Mesothelial cell of epicardium (in vitro differentiated cells): ENCODE measurements at regions not wholly inside any gene's neighbourhood (a gene's known extent, or its start where the extent isn't known, plus 50 kb on each side); places are given as distances from the start of the nearest gene placed in this dataset.
"Not testable (repeated sequence)": the region's sequence is repeated elsewhere in the genome, so short reads cannot be mapped to it uniquely, and the experiment has no call there.

Experiments
- DNase-seq, 2 experiments: peaks; one replicate each; pipeline ENCODE4 v3.0.0; 2021; ENCODE audit warnings: low spot score in 2 of 2; ENCODE audit not compliant: unreplicated experiment in 2 of 2
- H3K27ac Mint-ChIP-seq: 2 replicates; pipeline ENCODE4 v1.8.0; 2021; ENCODE audit warnings: mixed read lengths
- H3K27me3 Mint-ChIP-seq: 2 replicates; pipeline ENCODE4 v1.8.0; 2021; ENCODE audit warnings: low read depth, mixed read lengths
- H3K36me3 Mint-ChIP-seq: 2 replicates; pipeline ENCODE4 v1.8.0; 2021; ENCODE audit warnings: mixed read lengths
- H3K4me1 Mint-ChIP-seq: 2 replicates; pipeline ENCODE4 v1.8.0; 2021; ENCODE audit warnings: mixed read lengths
- H3K4me3 Mint-ChIP-seq: 2 replicates; pipeline ENCODE4 v1.8.0; 2021; ENCODE audit warnings: mild to moderate bottlenecking, moderate library complexity, mixed read lengths
- H3K9me3 Mint-ChIP-seq: 2 replicates; pipeline ENCODE4 v1.8.0; 2021; ENCODE audit warnings: mixed read lengths
- TF ChIP-seq, protein P1 (sequence below): fragments of 200-600 bp; sonication (generic); IDR thresholded peaks from one replicate; pipeline ENCODE4 v1.5.0; 2021; ENCODE audit warnings: antibody characterized with exemption; ENCODE audit not compliant: unreplicated experiment

DNA sequence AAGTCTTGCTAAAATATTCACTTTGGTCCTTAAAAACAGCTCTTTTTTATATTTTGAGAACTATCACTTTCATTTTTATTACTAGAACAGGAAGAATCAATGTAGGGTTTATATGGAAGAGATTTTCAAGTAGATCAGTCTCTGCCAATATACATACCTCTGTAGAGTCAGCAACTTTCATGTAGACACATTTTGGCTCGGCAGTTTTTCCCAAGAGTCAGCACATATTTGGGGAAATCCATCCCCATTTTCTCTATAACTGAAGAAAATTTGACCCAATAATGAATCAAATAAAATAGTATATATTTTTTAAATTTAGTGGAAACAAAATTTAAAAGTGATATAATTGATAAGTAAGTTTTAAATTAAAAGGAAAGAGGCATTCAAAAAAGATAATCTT is 329.8 kb upstream of the TFPI start:
- Mint-ChIP-seq H3K27ac (no peak overlapping the region), H3K9me3 (peaks cover 8% of the 10 kb centered on the region), H3K36me3 (no peaks in the 10 kb centered on the region), H3K4me1 (peaks cover 3% of the 10 kb centered on the region), H3K27me3 (no peaks in the 10 kb centered on the region), H3K4me3 (no peak overlapping the region)
- TF ChIP-seq, protein P1, sequence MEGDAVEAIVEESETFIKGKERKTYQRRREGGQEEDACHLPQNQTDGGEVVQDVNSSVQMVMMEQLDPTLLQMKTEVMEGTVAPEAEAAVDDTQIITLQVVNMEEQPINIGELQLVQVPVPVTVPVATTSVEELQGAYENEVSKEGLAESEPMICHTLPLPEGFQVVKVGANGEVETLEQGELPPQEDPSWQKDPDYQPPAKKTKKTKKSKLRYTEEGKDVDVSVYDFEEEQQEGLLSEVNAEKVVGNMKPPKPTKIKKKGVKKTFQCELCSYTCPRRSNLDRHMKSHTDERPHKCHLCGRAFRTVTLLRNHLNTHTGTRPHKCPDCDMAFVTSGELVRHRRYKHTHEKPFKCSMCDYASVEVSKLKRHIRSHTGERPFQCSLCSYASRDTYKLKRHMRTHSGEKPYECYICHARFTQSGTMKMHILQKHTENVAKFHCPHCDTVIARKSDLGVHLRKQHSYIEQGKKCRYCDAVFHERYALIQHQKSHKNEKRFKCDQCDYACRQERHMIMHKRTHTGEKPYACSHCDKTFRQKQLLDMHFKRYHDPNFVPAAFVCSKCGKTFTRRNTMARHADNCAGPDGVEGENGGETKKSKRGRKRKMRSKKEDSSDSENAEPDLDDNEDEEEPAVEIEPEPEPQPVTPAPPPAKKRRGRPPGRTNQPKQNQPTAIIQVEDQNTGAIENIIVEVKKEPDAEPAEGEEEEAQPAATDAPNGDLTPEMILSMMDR, result no peak
- DNase-seq, result no peak

DNA sequence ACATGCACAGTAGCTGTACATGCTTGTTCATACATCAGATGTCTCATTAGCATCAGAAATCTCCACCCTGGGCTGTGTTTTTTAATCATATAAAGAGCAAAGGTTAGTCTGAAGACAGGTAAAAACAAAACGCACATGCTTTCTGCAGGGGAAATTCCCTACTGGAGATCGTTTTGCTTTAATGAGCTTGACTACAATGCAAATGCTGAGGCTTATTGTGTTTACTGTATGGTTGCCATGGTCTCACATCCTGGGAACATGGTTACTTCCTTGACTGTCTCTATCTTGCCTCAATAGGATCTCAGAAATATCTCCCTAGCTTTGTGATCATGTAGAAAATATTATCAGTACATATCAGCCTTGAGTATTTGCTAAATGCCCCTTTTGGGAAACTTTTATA is 336.5 kb upstream of the TFPI start:
- peaks cover 8% of the 10 kb centered on the region for H3K9me3 Mint-ChIP-seq
- TF ChIP-seq, protein P1, result no peak
- H3K27me3 Mint-ChIP-seq, result no peaks in the 10 kb centered on the region
- H3K36me3 Mint-ChIP-seq, result no peaks in the 10 kb centered on the region
- no peak for DNase-seq
- H3K4me1 Mint-ChIP-seq, result no peaks in the 10 kb centered on the region
- H3K4me3 Mint-ChIP-seq, result no peak overlapping the region
- no peak overlapping the region for H3K27ac Mint-ChIP-seq

DNA sequence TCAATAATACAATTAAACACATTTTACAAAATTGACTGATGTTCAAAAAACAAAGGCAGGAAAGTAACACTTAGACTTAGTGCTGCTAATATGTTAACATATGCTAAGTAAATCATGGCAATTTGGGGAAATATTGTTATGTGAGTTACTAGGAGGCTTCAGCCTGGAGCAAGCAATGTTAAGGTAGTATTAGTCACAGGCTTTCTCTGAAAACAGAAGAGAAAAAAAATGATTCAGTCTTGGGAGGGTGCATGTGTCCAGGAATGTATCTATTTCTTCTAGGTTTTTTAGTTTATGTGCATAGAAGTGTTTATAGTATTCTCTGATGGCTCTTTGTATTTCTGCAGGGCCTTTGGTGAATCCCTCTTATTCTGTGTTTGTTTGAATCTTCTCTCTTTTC is 345.8 kb upstream of the TFPI start:
- Mint-ChIP-seq H3K4me1 (no peaks in the 10 kb centered on the region), H3K9me3 (peaks cover 24% of the 10 kb centered on the region), H3K4me3 (no peak overlapping the region), H3K27ac (no peak overlapping the region), H3K36me3 (peaks cover 2% of the 10 kb centered on the region), H3K27me3 (no peaks in the 10 kb centered on the region)
- TF ChIP-seq, protein P1, result no peak
- DNase-seq, result no peak

DNA sequence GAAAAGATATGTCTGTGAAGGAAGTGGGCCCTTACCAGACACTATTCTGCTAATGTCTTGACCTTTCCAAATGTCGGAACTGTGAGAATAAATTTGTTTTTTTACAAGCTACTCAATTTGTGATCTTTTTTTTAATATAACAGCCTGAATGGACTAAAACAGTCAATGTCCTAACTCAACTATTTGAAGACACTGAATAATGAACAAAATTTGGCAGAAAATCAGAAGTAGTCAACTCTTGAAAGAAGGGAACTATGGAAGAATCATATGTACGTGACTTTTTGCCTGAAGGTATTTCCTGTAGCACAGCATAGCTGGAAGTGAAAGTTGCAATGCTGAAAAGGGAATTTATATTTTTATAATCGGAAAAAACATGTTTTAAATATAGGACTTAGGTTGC is 351.8 kb upstream of the TFPI start:
- no peak overlapping the region for H3K27ac Mint-ChIP-seq
- H3K4me1 Mint-ChIP-seq, result peaks cover 8% of the 10 kb centered on the region
- no peak overlapping the region for H3K4me3 Mint-ChIP-seq
- peaks cover 20% of the 10 kb centered on the region for H3K9me3 Mint-ChIP-seq
- peaks cover 2% of the 10 kb centered on the region for H3K36me3 Mint-ChIP-seq
- H3K27me3 Mint-ChIP-seq, result no peaks in the 10 kb centered on the region
- no peak for DNase-seq
- TF ChIP-seq, protein P1, result no peak

DNA sequence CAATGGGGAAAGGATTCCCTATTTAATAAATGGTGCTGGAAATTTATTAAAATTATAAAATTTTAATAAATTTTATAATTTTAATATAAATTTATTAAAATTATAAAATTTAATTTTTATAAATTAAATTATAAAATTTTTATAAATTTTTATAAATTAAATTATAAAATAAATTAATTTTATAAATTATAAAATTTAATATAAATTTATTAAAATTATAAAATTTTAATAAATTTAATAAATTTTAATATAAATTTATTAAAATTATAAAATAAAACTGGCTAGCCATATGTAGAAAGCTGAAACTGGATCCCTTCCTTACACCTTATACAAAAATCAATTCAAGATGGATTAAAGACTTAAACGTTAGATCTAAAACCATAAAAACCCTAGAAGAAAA is 356.7 kb upstream of the TFPI start:
- H3K27me3 Mint-ChIP-seq, H3K4me1 Mint-ChIP-seq, H3K4me3 Mint-ChIP-seq: not testable (repeated sequence)

DNA sequence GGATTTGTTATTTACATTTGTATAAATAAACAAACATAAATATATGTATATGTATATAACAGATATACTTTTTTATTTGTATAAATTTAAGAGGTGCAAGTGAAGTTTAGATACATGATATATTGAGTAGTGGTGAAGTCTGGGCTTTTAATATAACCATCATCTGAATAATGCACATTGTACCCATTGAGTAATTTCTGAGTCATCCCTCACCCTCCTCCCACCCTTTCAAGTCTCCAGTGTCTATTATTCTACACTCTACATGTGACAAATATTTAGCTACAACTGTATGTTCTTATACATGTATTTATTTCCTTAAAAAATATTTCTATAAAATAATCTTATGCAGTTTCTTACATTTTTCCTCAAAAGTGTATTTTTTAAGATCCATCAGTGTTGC is 358.7 kb upstream of the TFPI start:
- Mint-ChIP-seq H3K4me3 (no peak overlapping the region), H3K27me3 (no peaks in the 10 kb centered on the region), H3K36me3 (no peaks in the 10 kb centered on the region), H3K27ac (no peak overlapping the region), H3K9me3 (no peaks in the 10 kb centered on the region), H3K4me1 (peaks cover 8% of the 10 kb centered on the region)
- DNase-seq, result no peak
- TF ChIP-seq, protein P1, result no peak

More for the DNA sequence above, 356.7 kb upstream of the TFPI start:
- not testable (repeated sequence) for H3K9me3 Mint-ChIP-seq, H3K36me3 Mint-ChIP-seq, H3K27ac Mint-ChIP-seq, DNase-seq
